Stimulated activated CD4-positive, alpha-beta T cell treated with anti-CD3 and anti-CD28 coated beads, Interleukin-2, amount 100 ng/mL, for 24 hours (primary cell): ENCODE measurements at regions not wholly inside any gene's neighbourhood (a gene's known extent, or its start where the extent isn't known, plus 50 kb on each side); places are given as distances from the start of the nearest gene placed in this dataset.
"Not testable (repeated sequence)": the region's sequence is repeated elsewhere in the genome, so short reads cannot be mapped to it uniquely, and the experiment has no call there.

Experiments
- DNase-seq, 2 donors: peaks; one replicate each; pipeline ENCODE4 v3.0.0-alpha.2; 2020

DNA sequence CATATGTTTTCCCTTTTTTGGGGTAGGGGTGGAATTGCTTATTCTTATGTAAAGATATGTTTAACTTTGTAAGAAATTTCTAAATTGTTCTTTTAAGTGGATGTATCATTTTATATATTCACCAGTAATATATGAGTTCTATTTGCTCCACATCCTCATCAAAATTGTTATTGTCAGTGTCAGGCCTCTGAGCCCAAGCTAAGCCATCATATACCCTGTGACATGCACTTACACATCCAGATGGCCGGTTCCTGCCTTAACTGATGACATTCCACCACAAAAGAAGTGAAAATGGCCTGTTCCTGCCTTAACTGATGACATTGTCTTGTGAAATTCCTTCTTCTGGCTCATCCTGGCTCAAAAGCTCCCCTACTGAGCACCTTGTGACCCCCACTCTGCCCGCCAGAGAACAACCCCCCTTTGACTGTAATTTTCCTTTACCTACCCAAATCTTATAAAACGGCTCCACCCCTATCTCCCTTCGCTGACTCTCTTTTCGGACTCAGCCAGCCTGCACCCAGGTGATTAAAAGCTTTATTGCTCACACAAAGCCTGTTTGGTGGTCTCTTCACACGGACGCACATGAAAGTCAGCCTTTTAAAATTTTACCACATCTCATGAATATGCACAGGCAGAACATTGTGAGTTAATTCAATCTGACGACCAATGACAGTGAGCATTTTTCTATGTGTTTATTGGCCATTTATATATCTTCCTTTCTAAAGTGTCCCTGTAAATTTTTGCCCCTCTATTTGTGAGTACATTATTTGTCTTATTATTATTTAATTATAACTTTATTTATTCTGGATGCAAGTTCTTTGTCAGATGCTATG is 176.8 kb downstream of the CDC14C start:
- DNase-seq = not testable (repeated sequence)

DNA sequence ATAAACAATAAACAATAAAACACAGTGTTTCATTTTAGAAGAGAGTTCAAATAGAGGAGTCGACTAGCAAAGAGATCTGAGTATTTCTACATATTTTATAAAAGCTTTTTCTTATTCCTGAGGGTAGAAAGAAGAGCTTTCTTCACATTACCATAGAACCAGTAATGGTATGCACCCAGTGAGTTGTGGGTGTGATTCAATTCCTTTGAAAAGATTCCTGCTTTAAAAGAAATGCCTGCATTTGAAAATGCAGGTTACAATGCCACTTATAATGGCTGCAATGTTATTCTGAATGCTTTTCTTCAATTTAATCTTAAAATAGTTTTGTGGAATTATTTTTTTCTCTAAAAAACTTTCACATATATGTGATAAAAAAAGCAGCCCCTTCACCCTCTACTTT is 178.1 kb downstream of the CDC14C start:
- DNase-seq = no peak

DNA sequence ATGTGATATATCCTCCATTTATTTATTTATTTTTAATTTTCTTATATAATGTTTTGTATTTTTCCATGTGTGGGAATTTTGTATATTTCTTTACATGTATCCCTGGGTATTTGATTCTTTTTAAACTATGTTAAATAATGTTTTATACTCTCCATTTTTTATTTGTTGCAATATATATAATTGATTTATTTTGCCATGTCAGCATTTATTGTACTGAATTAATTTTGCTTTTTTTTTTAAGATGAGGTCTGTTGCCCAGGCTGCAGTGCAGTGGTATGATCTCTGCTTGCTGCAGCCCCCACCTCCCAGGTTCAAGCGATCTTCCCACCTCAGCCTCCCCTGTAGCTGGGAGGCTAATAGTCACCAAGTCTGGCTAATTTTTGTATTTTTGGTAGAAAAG is 187.4 kb downstream of the CDC14C start:
- no peak for DNase-seq

DNA sequence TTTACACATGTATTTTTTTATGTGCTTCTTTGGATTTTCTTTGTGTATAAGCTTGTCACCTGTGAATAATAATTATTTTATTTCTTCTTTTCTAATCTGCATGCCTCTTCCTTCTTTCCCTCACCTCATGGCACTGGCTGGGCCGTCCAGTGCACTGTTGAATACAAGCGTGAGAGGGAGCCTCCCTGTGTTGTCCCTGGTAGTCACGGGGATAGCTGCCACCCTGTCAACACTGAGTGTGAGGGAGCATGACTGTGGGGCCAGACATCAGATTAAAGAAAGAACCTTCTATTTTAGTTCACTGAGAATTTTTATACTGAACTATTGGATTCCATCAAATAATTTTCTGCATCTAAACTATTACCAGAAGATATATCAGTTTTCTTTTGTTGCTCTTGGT is 187.9 kb downstream of the CDC14C start:
- DNase-seq = no peak

DNA sequence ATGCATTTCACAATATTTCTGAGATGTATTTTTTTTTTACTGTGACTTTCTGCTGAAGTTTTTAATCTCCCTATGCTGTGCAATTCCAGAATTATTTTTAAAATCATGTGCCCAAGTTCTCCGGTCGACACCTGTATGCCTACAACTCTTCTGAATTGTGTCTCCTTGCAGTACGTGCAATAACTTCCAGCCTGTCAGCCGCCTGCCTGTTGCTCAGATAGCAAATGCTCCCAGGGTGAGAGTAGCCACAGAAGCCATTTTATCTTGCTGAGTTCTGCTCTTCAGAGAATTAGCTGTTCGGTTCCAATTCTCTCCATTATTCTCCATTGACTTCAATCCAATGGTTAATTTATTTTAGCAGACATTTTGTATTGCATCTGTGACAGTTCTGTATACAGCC is 188.3 kb downstream of the CDC14C start:
- DNase-seq = no peak

DNA sequence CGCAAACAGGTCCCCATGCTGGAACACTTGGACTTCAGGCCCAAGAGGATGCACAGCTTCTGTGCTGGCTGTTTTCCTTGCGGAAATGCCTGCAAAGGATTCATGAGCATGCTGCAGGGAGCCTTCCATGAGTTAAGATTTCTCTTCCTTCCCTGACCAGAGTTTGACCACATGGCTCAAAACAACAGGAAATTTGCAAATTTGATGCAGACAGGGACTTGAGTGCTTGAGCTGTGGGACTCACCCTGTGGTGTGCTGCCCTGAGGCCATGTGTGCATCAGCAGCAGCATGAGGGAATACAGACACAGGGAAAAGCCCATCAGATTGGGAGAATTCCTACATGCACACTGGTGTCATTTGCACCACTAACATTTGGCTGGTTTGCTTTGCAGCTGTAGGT is 195.4 kb downstream of the CDC14C start:
- no peak for DNase-seq

DNA sequence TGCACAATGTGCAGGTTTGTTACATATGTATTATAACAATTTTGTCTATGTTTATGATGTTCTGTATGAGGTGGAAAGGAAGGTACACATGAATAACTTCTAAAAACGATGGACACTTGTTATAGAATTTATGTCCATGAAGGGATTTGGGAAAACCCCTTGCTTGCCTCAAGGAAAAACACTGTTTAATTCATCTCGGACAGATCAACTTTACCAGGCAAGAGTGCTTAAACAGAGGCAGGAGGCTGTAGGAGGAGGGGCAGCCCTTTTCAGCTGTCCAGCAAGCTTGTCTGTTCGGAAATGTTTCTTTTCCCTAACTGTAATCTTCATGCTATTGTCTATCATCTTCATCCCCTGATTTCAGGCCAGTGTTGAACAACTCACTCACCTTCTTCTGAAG is 200.9 kb downstream of the CDC14C start:
- no peak for DNase-seq

DNA sequence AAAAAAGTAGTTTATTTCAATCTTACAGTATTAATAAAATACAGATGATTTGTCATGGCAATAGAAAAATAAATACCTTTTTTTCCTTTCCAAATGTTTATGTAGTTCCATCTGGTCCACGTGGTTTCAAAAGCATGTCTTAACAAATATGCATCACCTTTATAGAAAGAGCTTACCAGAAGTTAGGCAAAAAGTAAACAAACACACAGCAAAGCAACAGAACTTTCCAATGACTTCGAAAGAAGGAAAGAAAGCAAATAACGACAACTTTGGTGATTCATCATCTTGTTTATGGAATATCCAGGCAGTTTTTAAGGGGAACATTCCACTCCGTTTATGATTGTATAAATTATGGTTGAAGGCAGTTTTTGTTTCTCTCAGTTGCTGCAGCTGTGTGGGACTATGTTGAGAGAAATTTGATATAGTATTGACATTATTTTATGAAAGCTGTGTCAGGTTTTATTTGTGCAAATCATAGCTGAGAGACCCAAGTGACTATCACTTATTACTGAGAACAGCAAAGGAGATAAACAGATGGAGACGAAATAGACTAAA is 203.1 kb downstream of the CDC14C start:
- no peak for DNase-seq

DNA sequence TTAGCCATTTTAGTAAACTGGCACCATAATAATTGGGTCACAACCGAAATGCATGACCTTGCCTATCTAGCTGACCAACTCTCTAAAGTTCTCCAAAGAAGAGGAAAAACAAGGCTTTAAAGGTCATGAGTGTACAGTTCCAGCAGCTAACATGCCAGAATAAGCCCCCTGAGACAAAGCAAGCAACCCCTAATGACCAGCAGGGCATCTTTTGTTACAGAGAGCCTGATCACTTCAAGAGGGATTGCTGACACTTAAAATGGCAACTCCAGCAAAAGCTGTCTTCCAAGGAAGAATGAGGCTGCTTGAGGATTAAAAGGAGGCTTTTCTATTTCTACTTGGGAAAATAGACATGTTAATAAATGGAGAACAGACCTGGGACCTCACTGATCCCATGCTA is 213.6 kb downstream of the CDC14C start:
- no peak for DNase-seq

DNA sequence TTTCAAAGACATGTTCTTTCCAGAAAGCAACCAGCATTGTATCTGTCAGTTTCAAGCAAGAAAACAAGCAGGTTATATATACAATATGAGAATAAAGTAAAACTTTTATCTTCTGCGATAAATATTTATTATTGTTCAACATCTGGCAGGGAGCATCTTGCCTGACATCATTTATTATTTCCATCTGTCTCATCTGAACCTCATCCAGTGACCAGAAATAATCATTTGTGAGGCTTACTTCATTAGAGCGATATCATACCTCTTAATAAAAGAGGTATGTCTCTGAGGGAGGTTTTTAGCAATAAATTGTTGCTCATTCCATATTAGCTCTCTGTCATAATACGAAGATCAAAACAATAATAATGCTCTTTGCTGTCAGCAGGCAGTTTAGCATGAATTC is 226.1 kb downstream of the CDC14C start:
- no peak for DNase-seq

DNA sequence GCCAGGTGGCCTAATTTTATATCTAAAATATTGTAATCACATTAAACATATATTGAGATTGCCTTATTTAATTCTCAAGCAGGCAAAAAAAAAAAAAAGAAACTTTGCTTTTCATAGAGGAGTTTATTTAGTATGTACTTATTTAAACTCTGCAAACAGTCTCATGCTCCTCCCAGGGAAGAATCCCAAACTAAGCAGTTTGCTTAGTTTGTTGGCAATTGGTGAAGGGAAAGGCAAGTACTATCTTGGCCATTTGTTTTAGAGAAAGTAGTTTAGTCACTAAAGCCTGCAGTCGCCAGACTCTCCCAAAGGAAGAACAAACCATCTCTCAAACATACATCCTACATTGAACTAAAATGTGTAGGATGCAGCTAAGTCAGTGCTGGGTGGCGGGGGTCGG is 226.8 kb downstream of the CDC14C start:
- DNase-seq = no peak

DNA sequence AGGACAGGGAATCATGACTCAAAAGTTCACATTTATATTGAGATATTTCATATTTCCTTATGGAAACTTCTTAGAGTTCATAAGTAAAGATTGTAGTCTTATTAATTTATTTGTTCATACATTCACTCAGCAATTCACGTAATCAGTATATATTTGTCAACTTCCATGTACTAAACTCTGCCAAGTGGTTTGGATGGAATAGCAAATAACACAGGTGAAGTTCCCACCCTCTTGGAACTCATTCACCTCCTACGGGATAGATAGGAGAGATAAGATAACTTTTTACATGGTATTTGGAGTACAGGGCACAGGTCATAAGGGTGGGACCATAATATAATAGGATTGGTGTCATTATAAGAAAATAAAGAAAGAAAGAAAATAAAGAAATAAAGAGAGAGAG is 234.0 kb downstream of the CDC14C start:
- no peak for DNase-seq

DNA sequence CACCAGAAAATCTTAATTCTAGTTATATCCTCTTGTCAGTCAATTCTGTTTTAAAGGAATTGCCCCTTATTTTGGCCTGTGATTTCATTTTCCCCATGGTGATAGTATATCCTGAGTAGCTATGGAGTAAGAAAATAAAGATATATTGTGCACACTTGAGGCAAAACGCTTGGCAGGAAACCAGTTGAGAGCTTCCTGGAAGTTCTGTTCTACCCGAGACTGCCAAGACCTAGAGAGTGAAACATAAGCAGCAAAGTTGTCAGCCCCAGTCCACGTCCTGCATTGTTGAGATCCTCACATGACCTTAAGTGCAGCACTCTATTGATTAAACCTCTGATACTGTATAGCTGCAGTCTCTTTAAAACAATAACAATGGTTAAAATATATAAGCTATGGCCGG is 235.2 kb downstream of the CDC14C start:
- DNase-seq = no peak

DNA sequence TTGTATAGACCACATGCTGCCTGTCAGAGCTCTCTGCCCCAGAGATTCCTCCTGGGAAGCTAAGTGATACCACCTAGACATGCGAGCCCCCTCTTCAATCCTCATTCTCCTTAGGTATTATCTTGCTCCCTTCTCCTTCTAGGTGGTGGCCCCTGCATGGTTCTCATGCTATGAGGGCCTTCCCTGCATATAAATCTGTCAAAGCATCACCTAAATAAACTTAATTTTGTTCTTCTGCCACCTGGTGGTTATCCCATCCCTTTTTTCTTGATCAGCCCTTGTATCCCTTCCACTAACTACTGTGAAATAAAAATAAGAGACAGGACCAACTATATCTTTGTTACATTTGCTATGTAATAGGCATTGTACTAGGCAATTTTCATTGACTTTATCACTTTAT is 242.1 kb downstream of the CDC14C start:
- no peak for DNase-seq

DNA sequence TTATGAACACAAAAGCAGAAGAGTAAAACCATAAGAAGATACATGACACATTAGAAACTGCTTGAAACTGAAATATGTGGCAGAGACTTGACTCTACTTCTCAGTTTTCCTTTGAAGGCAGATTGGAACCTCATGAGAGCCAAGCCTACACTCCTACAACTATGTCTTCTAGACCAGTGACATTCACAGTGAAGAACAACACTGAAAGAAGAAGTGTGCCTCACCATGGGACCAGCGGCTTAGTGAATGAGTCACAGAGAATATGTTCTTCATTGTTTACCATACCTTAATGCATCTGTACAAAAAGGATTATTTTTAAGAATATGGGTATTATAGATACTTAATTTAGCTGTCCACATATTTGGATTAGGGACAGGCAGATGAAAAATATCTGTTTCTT is 248.3 kb downstream of the CDC14C start:
- no peak for DNase-seq

DNA sequence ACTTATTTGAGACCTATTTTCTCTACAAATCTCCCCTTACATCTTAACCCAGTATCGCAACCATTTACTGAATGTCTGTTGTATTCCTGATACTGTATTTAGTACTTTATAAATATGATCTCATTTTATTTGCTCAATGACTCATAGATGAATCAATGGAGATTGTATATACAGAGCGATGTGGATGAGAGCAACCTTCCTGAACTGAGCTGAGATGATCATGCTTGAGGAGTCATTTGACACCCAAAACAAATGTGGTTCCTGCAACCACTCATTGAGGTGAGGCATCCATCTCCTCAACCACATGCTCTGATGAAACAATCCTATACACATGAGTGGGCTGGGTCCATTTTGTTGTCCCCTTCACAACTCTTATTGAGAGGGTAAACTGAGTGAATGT is 250.0 kb downstream of the CDC14C start:
- DNase-seq = no peak

DNA sequence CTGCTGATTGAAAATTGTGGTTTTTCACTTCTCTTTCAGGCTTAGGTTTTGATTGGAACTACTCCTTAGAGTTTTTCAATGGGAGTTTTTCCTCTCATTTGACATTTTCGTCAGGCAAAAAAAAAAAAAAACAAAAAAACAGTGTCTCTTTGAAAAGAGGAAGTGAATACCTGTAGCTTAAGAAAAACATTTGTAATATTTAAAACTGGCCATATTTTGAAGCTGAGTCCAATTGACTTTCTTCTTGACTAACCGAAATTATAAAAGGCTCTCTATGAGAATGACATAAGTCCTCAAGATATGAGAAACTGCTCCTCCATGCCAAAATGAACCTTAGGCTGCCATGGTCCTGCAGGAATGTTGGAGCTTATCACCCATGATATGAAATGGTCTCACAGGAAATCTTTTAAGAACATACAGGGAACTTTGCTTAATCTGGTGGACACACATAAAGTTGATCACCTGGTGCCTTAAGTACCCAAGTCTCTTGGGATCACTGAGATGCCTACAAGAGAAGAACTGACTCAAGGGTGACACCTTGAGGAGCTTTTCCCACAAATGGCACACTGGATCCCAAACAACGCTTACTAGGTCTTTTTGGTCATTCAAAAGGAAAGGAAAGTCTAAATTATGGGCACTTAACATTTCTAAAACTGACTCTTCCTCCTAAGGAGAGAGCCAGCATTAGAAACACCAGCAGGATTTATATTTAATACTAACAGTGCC is 263.4 kb downstream of the CDC14C start:
- DNase-seq = no peak

DNA sequence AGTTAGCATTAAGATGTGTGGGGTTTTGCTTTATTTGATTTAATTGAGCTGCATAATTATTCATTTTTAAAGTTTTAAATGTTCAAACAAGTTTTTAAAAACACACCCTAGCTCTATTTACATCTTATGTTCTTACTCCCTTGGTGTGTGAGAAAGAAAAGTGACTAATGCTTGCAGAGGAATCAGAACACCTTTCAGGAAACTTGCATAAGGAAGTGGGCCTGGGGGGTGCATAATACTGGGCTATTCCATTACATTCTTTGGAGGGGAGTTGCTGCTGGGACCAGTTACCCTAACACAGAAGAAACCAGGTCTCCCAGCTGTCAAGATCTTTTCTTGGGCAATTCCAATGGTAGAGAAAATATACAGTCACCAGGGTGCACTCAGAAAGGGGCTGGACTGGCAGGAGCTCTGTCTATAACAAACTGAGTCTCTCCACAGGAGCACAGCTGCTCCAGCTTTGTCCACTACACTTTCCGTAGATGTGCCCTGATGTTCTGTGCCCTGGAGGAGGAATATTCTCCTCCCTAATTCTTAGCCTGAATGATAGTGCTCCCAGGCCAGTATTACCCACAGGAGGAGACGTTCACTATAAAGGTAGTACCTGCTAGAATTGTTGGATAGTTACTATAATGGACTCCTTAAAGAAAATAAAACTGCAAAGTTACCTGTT is 304.2 kb downstream of the CDC14C start:
- DNase-seq = no peak

DNA sequence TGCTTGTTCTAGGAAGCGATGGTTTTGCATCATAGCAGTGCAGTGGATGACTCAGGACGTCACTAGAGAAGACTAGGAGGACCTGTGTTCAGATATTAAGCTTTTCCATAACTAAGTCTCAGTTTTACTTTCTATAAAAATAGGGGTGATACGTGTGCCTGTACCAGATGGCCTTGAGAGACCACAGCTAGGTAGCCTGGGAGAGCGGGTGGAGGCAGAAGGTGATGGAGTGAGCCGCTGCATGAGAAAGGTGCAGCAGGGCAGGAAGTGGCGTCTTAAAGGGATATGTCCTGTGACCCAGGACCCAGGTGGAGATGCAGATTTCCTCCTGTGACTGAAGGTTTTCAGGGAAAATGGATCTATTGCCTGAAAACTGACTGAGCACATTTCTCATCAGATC is 304.9 kb downstream of the CDC14C start:
- no peak for DNase-seq

DNA sequence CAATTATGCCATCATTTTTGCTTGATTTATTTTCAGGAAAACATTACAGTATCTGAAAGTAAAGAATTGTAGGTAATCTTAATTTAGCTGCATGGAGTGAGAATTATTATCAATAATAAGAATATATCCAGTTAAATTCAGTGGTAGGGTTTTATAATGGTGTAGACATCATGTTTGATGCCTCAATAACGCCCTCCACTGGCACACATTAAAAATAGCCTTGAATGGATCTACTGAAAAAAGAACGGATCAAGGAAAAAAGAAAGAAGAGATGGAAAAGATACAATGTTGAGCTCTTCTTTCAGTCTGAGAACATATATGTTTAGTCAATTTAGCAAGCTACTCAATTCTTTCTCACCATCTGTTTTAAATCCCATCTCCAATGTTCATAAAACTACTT is 319.2 kb downstream of the CDC14C start:
- no peak for DNase-seq

DNA sequence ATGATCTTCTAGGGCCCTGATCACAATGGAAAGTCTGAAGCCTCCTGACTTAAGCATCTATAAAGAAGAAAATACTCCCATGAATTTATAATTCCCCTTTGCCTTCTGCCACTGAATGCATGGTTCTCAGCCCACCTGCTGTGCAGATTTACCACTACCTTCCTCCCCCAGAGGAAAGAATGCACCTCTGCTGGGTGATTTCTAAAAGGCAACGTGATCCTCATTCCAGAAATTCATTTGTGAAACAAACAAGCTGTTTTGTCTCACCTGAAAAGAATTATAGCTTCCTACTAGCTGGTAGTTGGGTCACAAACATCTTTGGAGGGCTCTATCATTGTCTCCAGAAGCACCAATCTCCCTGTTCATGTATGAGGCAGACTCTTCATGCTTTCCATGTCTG is 320.2 kb downstream of the CDC14C start:
- DNase-seq = no peak

DNA sequence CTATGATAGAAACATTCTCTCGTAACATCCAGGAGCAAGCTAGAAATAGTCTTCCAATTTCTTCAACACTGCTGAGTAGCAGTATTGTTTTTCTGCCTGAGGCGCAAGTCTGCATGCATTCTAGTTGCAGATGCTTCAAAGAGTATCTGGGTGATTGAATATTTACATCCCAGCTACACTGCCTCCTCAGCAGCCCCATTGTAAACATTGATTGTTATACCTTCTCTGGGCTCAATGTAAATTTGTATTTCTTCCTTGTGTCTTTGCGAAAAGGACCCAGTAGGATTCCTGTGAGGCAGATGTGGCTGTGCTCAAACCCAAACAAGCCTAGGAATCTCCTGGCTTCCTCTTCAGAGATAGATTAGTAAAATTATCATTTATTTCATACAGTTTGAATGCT is 320.7 kb downstream of the CDC14C start:
- no peak for DNase-seq

DNA sequence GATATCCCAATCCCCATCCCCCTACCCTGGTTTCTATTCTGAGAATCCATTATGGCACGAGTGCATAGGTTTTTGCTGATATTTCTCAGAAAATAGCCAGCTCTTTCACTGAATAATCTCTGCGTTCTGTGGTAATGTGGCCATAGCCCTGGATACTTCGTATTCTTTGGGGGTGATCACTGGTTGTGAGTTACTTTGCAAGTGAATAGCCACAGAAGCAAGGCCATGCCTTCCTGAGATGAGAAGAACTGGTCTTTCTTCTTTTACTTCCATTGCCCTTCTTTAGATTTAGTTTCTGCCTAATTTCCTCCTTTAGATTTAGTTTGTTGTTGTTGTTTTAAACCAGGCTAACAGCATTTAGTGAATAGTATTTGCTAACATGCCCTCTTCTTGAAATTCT is 323.4 kb downstream of the CDC14C start:
- DNase-seq = no peak

DNA sequence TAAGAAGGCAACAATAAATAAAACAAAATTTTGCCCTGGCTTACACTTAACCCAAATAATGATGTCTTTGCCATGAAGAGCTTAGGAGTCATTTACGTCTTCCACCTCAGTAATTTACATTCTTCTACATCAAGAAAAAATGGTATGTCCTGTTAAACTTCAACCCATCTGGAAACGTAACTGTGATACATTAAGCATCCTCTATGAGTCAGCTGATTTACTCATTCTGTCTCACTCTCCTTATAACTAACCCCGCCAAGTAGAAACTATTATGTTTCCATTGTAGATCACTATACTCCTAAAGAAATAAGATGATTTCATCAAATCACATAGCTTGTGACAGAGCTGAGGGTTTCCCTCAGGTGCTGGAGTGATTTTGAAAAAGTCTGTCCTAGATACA is 330.7 kb downstream of the CDC14C start:
- no peak for DNase-seq
